AG04450 (cell line): ENCODE measurements at regions not wholly inside any gene's neighbourhood (a gene's known extent, or its start where the extent isn't known, plus 50 kb on each side); places are given as distances from the start of the nearest gene placed in this dataset.
"Not testable (repeated sequence)": the region's sequence is repeated elsewhere in the genome, so short reads cannot be mapped to it uniquely, and the experiment has no call there.

Experiments
- CTCF ChIA-PET: fragments of 300-600, 350-600 bp; formaldehyde crosslinking; extraction: SDS; loops from one replicate; lab custom pipeline; 2022; ENCODE audit warnings: antibody characterized with exemption, inconsistent platforms; lab: Charles Lee
- POLR2A ChIA-PET: fragments of 350-600 bp; formaldehyde crosslinking; extraction: SDS; loops from one replicate; lab custom pipeline; 2021; ENCODE audit warnings: antibody characterized with exemption, inconsistent platforms; lab: Yijun Ruan, JAX
- DNase-seq: peaks from one replicate; pipeline ENCODE4 v3.0.0-alpha.2; 2011; ENCODE audit warnings: low read depth, low spot score
- H3K27ac ChIP-seq: one replicate; pipeline ENCODE4 v1.5.1; 2012; ENCODE audit warnings: low read depth, low read length, control low read depth
- H3K27me3 ChIP-seq: one replicate; pipeline ENCODE4 v1.6.0; 2012; ENCODE audit warnings: low read length; ENCODE audit not compliant: control insufficient read depth, insufficient read depth
- H3K4me3 ChIP-seq: 2 replicates; pipeline ENCODE4 v1.5.1; 2011; ENCODE audit warnings: mild to moderate bottlenecking, low read depth, low read length, control low read depth
- H3K9me3 ChIP-seq: 2 replicates; pipeline ENCODE4 v1.5.1; 2012; ENCODE audit warnings: low read length; ENCODE audit not compliant: control insufficient read depth, insufficient read depth
- TF ChIP-seq, protein P1 (sequence below): IDR thresholded peaks from 2 replicates; pipeline ENCODE4 v1.5.1; 2011; ENCODE audit warnings: low read depth, low read length, control low read depth, inconsistent platforms

DNA sequence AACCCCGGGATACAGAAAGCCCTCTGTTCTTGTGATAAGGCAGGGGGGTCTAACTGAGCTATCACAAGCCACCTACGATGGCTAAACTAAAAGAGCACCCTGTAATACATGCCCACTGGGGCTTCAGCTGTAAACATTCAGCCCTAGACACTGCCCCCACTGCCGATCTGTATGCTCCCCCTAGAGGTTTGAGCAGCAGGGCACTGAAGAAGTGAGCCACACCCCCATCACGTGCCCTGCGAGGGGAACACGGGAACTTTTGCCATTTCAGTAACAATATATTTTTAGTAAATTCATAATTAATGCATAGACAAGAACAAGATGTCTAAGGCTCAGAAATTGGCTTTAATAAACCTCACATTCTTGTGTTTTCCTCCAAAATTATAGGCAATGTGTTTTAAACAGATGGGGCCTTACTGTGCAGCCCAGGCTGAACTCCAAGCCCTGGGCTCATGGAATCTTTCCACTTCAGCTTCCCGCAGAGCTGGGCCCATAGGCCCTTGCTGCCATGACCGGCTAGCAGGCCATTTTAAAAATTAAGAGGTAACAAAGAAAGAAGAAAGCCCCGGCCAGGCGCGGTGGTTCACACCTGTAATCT, 235.3 kb upstream of the SFRP2 start:
- ChIA-PET CTCF (no interaction called here), POLR2A (no interaction called here)
- no peak overlapping the region for H3K27ac ChIP-seq
- peaks cover 15% of the 10 kb centered on the region for H3K9me3 ChIP-seq
- no peak for DNase-seq
- no peak overlapping the region for H3K4me3 ChIP-seq
- TF ChIP-seq, protein P1, sequence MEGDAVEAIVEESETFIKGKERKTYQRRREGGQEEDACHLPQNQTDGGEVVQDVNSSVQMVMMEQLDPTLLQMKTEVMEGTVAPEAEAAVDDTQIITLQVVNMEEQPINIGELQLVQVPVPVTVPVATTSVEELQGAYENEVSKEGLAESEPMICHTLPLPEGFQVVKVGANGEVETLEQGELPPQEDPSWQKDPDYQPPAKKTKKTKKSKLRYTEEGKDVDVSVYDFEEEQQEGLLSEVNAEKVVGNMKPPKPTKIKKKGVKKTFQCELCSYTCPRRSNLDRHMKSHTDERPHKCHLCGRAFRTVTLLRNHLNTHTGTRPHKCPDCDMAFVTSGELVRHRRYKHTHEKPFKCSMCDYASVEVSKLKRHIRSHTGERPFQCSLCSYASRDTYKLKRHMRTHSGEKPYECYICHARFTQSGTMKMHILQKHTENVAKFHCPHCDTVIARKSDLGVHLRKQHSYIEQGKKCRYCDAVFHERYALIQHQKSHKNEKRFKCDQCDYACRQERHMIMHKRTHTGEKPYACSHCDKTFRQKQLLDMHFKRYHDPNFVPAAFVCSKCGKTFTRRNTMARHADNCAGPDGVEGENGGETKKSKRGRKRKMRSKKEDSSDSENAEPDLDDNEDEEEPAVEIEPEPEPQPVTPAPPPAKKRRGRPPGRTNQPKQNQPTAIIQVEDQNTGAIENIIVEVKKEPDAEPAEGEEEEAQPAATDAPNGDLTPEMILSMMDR, result no peak
- no peaks in the 10 kb centered on the region for H3K27me3 ChIP-seq

DNA sequence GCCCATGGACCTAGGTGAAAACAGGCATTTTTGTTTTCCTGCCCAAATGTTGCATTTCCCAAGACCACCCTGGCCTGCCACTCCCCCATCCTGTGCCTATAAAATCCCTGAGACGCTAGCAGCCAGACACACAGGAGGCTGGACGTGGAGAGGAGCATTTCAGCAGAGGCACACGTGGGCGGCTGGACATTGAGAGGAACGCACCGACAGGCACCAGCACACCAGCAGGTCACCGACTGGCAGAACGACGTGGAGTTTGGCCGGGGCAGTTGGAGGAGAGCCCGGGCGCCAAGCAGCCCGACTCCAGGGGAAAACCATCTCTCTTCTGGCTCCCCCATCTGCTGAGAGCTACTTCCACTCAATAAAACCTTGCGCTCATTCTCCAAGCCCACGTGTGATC, 234.8 kb upstream of the SFRP2 start:
- H3K9me3 ChIP-seq, result peaks cover 15% of the 10 kb centered on the region
- H3K27ac ChIP-seq, DNase-seq, H3K4me3 ChIP-seq, CTCF ChIA-PET, POLR2A ChIA-PET, H3K27me3 ChIP-seq: not testable (repeated sequence)

- Histone ChIP-seq H3K27ac (no peak overlapping the region), H3K27me3 (no peaks in the 10 kb centered on the region), H3K9me3 (peaks cover 10% of the 10 kb centered on the region), H3K4me3 (no peak overlapping the region)
- TF ChIP-seq, protein P1, result no peak
- DNase-seq, result no peak
- ChIA-PET CTCF (no interaction called here), POLR2A (no interaction called here)
Observed at GRCh38 chr4:154019811-154020210, 230.9 kb upstream of the SFRP2 start.

- Histone ChIP-seq H3K27me3 (no peaks in the 10 kb centered on the region), H3K4me3 (no peak overlapping the region), H3K27ac (no peak overlapping the region), H3K9me3 (peaks cover 2% of the 10 kb centered on the region)
- ChIA-PET CTCF (no interaction called here), POLR2A (no interaction called here)
- TF ChIP-seq, protein P1, result no peak
- no peak for DNase-seq
Observed at GRCh38 chr4:154018659-154019058, 229.8 kb upstream of the SFRP2 start.

DNA sequence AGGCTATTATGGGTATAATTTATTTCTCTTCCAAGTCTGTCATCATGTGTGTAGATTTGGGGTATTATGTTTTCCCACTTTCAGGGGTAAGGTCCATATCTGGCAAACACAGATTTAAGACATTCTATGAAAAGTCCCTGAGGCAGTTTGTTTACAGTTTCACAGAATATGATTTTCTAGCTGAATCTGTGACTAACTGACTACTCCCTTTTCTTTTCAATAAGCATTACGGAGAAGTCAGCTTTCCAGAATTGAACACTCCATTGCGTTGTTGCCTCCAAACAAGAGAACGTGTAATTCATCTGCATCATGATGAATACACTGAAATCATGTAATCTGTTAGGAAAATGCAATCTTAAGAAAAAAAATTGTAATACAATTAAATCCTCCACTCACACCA, 226.7 kb upstream of the SFRP2 start:
- H3K27me3 ChIP-seq, result no peaks in the 10 kb centered on the region
- no peak overlapping the region for H3K4me3 ChIP-seq
- ChIA-PET POLR2A (no interaction called here), CTCF (no interaction called here)
- no peak for DNase-seq
- TF ChIP-seq, protein P1, result no peak
- H3K27ac ChIP-seq, result no peak overlapping the region
- peaks cover 7% of the 10 kb centered on the region; the same call in 1 of the 2 replicates for H3K9me3 ChIP-seq
